HG03460 (cell line): ENCODE measurements at regions not wholly inside any gene's neighbourhood (a gene's known extent, or its start where the extent isn't known, plus 50 kb on each side); places are given as distances from the start of the nearest gene placed in this dataset.

Experiments
- ATAC-seq: cut with Tn5 transposase; IDR thresholded peaks from one replicate; pipeline ENCODE4 v1.9.1; 2021; ENCODE audit not compliant: unreplicated experiment

DNA sequence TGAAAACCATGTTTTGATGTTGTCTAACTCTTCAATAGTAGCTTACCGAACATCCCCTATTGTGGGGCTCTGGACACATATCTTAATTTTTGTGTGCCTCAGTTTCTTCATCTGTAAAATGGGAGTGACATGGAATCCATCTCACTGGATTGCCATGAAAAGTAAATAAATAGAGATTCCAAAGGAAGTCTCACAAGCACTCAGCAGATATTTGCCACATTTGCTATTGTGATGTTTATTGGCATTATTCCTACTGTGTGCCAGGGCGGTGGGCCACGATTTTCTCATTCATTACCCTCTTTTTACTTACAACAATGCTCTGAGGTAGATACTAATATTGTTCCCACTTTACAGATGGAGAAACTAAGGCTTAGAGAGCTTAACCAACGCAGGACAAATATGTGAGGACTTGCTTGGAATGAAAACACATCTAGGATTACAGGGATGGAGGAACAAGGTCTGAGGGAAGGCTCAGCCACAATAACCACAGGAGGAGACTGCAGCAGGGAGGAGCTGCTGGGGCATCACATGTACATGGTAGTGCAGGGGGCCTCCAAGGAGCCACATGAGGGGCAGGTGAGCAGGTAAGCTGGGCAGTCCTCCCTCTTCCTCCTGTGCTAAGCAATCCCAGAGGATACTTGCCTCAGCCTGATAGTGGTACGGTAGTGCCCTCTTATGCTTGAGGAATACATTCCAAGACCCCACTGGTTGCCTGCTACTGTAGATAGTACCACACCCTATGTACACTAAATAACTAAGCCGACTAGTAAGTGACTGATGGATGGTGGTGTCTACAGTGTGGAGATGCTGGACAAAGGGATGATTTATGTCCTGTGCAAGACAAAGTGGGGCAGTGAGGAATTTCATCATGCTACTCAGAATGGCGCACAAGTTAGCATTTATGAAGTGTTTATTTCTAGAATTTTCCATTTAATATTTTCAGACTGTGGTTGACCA lies 176.9 kb downstream of the FOXA2 start:
- no peak for ATAC-seq

DNA sequence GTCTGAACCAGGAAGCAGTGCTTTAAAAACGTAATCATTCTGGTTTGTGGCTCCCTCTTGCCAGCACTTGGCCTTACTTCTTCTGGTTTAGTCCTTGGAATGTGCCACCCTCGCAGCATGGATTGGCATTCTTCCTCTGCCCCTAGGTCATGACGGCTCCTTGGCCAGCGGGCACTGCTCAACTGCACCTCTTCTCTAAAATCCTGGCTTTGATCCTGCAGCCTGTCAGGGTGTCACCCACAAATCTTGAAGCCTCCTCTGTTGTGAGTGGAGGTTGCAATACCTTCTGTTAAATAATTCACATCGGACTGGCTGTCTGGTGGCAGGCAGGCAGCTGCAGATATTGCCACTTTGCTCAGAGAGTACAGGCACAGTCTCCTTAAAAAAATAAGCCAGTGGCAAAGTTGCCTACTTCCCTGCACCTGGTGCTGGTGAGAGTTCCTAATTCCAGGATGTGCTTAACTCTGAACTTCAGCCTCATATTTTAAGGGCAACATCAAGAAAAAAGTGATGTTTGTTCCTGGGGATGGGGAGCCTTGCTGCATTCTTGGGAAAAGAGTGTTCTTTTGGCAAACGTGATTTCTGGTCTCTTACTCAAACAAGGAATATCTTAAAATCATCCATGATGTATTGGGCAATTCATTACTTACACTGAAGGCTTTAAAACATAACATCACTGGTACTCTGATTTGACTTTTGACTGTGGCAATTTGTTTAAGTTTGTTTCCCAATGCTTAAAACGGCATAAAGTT lies 179.8 kb downstream of the FOXA2 start:
- ATAC-seq = no peak

DNA sequence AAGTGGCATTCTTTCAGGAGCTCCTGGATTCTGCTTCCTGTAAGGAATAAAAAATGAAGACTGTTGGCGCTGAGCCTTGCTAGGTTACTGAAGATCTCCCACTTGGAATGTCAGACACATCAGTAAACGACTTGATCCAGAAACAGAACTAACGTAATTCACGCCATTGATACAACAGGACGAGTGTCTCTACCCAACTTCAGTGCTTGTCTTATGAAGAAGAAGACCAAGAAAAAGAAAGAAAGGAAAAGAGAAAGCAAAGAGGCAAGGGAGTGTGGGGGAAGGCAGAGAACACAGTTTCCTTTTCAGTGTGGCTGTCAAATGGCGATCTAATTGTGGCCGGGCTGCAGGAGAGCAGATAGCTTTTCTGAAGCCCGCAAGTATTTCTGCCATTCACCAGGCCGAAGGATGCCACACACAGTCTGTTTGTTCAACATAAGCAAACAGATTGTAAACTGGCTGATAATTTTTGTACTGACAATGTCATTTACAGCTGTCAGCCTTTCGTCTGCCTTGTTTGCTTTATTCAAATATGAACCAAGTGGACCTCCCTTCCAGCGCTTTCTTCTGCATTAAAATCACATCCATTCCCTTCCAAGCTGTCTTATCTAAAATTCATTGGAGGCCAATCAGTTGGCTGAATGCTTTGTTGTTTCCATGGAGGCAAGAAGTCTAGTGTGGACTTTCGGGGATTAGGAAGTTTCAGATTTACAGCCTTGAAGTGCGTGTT lies 180.6 kb downstream of the FOXA2 start:
- ATAC-seq = peak; percentile 61

DNA sequence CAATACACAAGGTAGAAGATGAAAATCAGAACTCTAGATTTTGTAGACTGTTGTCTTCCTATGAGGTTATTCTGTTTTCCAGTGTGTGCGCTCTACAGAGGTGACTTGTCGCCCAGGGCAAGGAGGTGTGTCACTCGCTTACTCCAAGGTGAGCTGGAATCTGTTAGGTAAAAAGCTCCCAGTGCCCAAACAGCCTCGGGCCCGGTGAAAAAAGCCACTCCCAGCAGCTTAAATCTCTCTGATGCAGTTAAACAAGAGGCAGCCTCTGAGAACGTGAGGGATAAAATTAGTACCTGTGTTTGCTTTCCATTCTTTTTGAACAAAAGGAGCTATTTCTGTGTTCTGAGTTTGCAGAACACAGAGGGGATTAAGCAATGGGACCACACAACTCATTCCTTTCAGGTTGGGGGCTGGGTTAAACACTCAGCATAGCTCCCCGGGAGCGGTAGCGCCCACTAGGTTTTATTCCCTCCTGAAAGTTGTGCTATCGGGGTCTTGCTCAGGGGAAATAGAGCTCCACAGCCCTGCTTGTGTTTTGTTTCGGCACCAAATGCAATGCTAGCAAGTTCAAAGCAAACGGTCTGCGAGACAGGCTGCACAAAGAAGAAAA lies 181.2 kb downstream of the FOXA2 start:
- ATAC-seq = no peak

- no peak for ATAC-seq
Observed at GRCh38 chr20:22402550-22402949, 181.8 kb downstream of the FOXA2 start.

- no peak for ATAC-seq
Observed at GRCh38 chr20:22400440-22400839, 183.9 kb downstream of the FOXA2 start.

DNA sequence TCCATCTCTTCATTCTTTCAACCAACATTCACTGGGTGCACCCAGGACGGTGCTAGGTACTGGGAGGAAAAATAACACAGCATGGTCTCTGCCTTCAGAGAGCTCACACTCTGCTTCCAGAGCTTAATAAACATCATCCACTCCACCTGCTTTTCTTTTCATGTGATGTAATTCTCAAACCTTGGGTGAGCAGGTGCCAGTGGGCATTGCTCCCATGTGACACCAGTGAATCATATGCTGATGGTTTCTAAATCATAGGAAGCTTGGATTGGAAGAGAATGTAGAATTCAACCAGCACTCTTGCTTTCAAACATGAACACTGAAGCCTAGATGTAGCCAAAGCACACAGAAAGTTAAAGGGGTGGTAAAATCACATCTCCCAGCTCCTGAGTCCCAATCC lies 189.8 kb downstream of the FOXA2 start:
- ATAC-seq = no peak

DNA sequence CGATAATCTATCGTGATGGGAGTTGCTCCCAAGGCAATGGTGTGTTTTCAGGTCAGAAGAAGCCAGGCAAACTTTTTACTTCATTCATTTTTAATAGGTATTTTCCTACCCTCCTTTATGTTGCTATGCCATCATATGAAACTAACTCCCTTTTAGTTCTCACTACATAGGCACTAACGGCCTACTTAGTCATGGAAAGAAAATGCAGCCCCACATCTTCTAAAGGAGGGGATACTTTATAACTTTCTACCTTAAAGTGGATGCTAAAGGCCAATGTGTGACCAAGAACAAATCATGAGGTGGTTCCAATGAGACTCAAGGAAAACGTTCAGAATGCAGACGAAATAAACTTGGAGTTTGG lies 193.8 kb downstream of the FOXA2 start:
- ATAC-seq = no peak

GRCh38 chr20:22389836-22390542 lies 194.4 kb downstream of the FOXA2 start:
- no peak for ATAC-seq

- no peak for ATAC-seq
Observed at GRCh38 chr20:22387452-22387851, 196.9 kb downstream of the FOXA2 start.

- no peak for ATAC-seq
Observed at GRCh38 chr20:22386306-22386623, 198.1 kb downstream of the FOXA2 start.

DNA sequence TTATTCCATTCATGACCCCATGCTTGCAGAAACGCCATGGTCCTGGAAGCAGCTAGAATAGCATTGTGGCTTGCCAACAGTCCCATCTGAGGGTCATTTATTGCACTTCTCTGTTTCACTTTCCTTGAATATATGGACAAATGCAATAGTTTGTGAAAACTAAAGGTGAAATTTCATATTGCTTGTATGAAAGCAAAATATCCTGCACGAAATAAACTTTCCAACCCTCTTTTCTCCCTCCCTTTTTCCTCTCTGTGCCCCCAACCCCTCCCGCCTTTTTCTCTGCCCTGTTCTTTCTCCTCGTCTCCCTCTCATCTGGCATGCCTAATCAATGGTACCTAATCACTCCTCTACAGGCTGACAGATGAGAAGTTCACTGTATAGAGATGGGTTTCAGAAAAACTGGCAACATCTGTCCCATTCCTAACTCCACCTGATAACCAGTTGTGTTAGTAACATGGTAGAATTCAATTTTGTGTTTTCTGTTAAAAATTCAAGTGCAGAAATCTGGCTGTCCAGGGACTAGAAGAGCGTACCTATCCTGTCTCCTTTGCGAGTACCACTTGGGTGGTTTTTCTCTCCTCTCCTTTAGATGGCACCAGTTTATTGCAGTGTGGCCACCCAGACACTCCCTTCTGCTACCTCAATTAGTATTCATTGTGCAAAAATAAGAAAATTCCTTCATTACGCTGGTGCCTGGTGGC lies 198.6 kb downstream of the FOXA2 start:
- no peak for ATAC-seq

DNA sequence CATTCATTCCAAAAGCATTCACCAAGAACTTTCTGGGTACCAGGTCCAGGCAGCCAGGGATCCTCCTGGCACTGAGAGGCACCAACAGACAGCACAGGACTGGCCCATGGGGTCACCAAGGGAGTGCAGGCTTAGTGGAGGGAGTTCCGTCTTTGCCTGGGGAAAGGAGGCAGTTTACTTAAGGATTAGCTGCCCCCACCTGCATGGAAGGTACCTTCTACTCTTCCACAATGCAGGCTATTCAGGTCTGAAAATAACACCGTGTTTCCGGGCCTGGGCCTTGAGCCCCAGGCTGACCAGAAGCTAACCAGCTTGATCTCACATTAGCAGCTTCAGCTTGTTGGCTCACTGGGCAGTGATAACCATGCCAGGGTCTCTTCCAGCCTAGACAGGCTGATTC lies 199.4 kb downstream of the FOXA2 start:
- ATAC-seq = no peak

DNA sequence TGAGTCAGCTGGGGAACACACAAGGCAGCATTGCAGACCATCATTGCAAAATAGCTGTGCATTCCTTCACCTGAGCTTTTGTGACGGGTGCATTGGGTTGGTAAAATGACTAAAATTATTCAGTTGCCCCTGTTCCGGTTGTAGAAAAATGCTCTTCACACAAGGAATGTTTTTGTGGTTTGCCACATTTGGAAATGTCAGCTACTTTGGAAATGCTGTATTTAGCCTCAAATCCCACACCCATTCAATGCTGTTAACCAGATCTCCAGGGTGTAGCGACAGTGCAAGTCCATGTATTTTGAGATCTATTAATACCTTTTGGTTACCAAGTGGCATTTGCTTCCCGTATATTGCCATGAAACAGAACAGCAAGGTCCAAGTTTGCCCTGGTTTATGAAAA lies 201.2 kb downstream of the FOXA2 start:
- ATAC-seq = no peak

- ATAC-seq = no peak
Observed at GRCh38 chr20:22382742-22383141, 201.6 kb downstream of the FOXA2 start.

DNA sequence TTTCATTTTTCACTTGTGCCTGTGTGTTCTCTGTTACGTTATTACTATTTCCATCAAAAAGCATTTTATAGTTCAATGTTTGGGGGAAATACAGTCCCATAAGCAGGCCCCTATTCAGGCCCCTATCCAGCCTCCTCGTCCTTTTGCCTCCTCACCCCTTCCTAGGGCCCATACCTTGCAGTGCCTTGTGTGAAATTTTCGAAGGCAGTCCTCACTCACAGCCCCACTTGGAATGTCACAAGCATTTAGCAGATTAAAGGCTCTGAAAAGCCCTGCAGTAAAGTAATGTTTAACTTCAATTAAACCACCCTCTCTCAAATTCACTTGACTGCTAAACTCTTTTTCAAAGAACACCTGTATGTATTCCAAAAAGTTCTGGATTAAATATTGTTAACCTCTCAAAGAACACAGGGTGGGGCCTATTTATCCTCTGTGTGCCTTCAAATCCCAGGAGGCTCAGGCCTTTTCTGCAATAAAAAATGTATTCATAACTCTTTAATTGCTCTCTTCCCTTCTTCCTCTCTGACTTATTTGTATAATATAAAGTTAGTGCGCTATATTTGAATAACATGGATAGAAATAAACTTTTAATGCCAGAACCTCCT lies 202.5 kb downstream of the FOXA2 start:
- no peak for ATAC-seq

DNA sequence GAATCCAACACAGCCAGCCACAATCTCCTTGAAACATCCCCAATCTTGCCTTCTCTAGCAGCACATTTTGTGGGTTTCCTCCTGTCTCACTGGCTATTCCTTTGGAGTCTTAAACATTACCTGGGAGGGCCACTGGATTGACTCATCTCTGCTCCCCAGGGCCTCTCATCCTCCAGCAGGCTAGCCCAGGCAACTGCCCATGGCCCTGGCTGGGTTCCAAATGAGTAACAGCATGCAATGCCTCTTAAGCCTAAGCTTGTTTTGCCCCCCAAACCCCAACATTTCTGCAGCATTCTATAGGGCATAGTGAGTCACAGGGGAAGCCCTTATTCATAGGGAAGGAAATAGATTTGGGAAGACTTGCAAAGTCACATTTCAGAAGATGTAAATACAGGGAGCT lies 204.9 kb downstream of the FOXA2 start:
- ATAC-seq = no peak

DNA sequence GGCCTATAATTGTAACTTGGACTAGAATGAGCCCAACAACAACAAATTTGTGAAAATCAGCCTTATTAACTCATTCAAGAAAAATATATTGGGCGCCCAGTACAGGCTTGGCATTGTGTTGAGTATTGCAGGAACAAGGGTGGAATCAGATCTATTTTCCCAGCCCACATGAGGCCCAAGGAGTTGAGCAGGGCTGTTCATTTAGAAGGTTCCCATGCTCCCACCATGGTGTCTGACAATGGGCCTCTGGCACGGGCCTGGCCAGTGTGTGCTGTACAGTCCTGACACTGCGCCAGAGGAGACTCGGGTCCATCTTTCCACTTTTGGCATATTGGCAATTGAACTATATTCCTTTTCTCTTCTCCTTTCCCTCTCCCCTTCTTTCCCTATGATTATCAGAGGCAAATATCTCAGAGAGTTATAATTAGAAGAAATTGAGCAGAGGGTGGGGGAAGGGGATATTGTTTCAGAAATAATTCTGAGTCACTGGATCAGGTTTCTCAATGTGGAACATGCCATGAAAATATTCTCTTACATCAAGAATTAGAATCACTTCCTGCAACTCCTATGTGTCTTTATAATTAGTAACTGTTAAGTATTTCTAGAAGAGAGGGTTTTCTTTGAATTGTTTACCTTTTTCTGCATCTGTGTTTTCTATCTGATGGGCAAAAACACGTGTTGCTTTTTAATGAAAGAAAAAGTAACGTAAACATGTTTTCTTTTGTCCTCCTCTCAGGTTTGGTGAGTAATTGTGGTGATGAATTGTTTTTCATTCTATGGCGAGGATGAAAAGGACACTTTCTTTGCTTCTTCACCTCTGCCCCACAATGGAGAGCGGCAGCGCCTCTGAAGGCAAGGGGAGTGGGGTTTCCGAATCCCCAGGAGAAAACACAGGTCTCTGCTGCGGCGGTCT lies 209.4 kb downstream of the FOXA2 start:
- ATAC-seq = no peak

DNA sequence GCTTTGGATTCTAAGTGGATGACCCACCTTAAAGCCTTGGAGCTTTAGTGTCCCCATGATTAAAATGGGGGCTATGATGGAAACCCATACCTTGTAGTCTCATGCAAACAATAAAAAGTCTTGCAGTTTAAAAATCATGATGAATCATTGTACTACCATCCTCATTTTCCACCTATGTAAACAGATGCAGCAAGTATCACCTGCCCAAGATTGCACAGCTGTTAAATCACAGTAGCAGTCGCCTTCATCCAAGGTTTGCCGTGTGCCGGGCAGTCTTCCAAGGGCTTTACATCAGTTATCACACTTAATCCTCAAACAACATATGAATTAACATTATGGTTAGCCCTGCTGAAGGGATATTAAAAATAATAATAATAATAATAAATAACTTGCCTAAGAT lies 210.3 kb downstream of the FOXA2 start:
- ATAC-seq = no peak
